Keratinocyte (primary cell): ENCODE measurements at regions not wholly inside any gene's neighbourhood (a gene's known extent, or its start where the extent isn't known, plus 50 kb on each side); places are given as distances from the start of the nearest gene placed in this dataset.

Experiments
- DNase-seq: peaks from one replicate; pipeline ENCODE4 v3.0.0-alpha.2; 2011; ENCODE audit warnings: low read depth, missing footprints, low spot score
- FAIRE-seq: peaks from 2 replicates; lab custom pipeline; 2011; peaks lifted over from hg19 to GRCh38; lab: Jason Lieb, UNC
- H2AFZ ChIP-seq: 2 replicates; pipeline ENCODE4 v1.6.0; 2012; ENCODE audit warnings: low read length, control low read depth, inconsistent platforms; ENCODE audit not compliant: control insufficient read depth
- H3K27ac ChIP-seq: 2 replicates; pipeline ENCODE4 v1.5.1; 2011; ENCODE audit warnings: low read length; ENCODE audit not compliant: control insufficient read depth, insufficient read depth
- H3K27me3 ChIP-seq: 3 replicates; pipeline ENCODE4 v1.6.0; 2011; ENCODE audit warnings: low read length; ENCODE audit not compliant: control insufficient read depth, insufficient read depth; ENCODE audit errors: extremely low read depth
- H3K36me3 ChIP-seq, 2 experiments: 2 replicates in 1 of 2; 3 replicates in 1 of 2; pipeline ENCODE4 v1.5.1; 2011; ENCODE audit warnings: low read length in 2 of 2, mild to moderate bottlenecking in 1 of 2; ENCODE audit not compliant: control insufficient read depth in 2 of 2, insufficient read depth in 2 of 2; ENCODE audit errors: extremely low read depth in 1 of 2
- H3K4me1 ChIP-seq: 3 replicates; pipeline ENCODE4 v1.5.1; 2011; ENCODE audit warnings: low read length; ENCODE audit not compliant: control insufficient read depth, insufficient read depth; ENCODE audit errors: extremely low read depth
- H3K4me2 ChIP-seq: 3 replicates; pipeline ENCODE4 v1.6.0; 2011; ENCODE audit warnings: low read depth, low read length; ENCODE audit not compliant: control insufficient read depth, insufficient read depth; ENCODE audit errors: extremely low read depth
- H3K4me3 ChIP-seq, 3 experiments: fragments of 200-600 bp in 1 of 3; sonication (generic) in 1 of 3; 2 replicates in 2 of 3; 3 replicates in 1 of 3; pipeline ENCODE4 v1.5.1; 2011 to 2016; ENCODE audit warnings: low read length in 3 of 3, mild to moderate bottlenecking in 3 of 3, control low read depth in 2 of 3, inconsistent platforms in 1 of 3, low read depth in 1 of 3, mixed read lengths in 1 of 3, mixed run types in 1 of 3, moderate library complexity in 1 of 3; ENCODE audit not compliant: control insufficient read depth in 2 of 3, insufficient read depth in 2 of 3; ENCODE audit errors: extremely low read depth in 1 of 3
- H3K79me2 ChIP-seq: 2 replicates; pipeline ENCODE4 v1.6.0; 2012; ENCODE audit warnings: low read length; ENCODE audit not compliant: control insufficient read depth, insufficient read depth
- H3K9ac ChIP-seq: 3 replicates; pipeline ENCODE4 v1.6.0; 2011; ENCODE audit warnings: low read length; ENCODE audit not compliant: control insufficient read depth, insufficient read depth; ENCODE audit errors: extremely low read depth
- H3K9me1 ChIP-seq: 3 replicates; pipeline ENCODE4 v1.6.0; 2011; ENCODE audit warnings: low read length; ENCODE audit not compliant: control insufficient read depth, insufficient read depth; ENCODE audit errors: extremely low read depth
- H3K9me3 ChIP-seq: 2 replicates; pipeline ENCODE4 v1.5.1; 2012; ENCODE audit warnings: low read depth, low read length; ENCODE audit not compliant: control insufficient read depth
- H4K20me1 ChIP-seq: 3 replicates; pipeline ENCODE4 v1.6.0; 2011; ENCODE audit warnings: low read length; ENCODE audit not compliant: control insufficient read depth, insufficient read depth; ENCODE audit errors: extremely low read depth
- EZH2 ChIP-seq: IDR thresholded peaks from one replicate; pipeline ENCODE4 v1.6.1; 2012; ENCODE audit warnings: inconsistent platforms, mild to moderate bottlenecking, low read length, moderate library complexity
- dilution Hi-C: fragments of 300-500 bp; cut with MboI; formaldehyde crosslinking; loops from one replicate; pipeline ENCODE4 v1.7.0; 2020; ENCODE audit warnings: low sequenced_read_pairs; ENCODE audit not compliant: extremely low pct_ligation_motif_present
- TF ChIP-seq, protein P1 (sequence below), 3 experiments: IDR thresholded peaks in 1 of 3; conservative IDR thresholded peaks in 1 of 3; optimal IDR thresholded peaks in 1 of 3; 2 replicates in 2 of 3; 3 replicates in 1 of 3; pipeline versions ENCODE3 to v1.5.1; 2011; ENCODE audit warnings: low read length in 3 of 3, mild to moderate bottlenecking in 3 of 3, moderate library complexity in 2 of 3, control low read depth in 1 of 3, inconsistent platforms in 1 of 3; ENCODE audit not compliant: insufficient read depth in 2 of 3; ENCODE audit errors: extremely low read depth in 1 of 3

DNA sequence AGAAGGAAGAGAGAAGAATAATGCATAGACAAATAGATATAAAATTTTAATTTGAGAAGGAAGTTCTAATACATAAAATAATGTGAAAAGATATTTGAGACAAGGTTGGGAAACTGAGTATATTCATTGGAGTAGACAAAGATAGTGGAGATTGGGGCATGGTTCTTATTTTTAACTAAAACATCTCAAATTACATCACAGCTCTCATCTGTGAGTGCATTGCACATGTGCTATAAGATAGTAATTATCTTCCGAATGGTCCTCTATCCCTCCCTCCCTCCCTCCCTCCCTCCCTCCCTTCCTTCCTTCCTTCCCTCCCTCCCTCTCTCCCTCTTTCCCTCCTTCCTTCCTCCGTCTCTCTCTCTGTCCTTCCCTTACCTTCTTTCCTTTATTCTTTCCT, 1104.0 kb upstream of the FLRT2 start:
- H3K9ac ChIP-seq: no peak overlapping the region
- no peak overlapping the region for H2AFZ ChIP-seq
- FAIRE-seq (no peak), DNase-seq (no peak)
- no peaks in the 10 kb centered on the region for H3K9me3 ChIP-seq
- dilution Hi-C loops: no loop called here
- no peak overlapping the region for H3K4me3 ChIP-seq
- no peaks in the 10 kb centered on the region for H3K9me1 ChIP-seq
- no peak overlapping the region for H3K27ac ChIP-seq
- no peaks in the 10 kb centered on the region for H3K4me1 ChIP-seq
- TF ChIP-seq, protein P1, sequence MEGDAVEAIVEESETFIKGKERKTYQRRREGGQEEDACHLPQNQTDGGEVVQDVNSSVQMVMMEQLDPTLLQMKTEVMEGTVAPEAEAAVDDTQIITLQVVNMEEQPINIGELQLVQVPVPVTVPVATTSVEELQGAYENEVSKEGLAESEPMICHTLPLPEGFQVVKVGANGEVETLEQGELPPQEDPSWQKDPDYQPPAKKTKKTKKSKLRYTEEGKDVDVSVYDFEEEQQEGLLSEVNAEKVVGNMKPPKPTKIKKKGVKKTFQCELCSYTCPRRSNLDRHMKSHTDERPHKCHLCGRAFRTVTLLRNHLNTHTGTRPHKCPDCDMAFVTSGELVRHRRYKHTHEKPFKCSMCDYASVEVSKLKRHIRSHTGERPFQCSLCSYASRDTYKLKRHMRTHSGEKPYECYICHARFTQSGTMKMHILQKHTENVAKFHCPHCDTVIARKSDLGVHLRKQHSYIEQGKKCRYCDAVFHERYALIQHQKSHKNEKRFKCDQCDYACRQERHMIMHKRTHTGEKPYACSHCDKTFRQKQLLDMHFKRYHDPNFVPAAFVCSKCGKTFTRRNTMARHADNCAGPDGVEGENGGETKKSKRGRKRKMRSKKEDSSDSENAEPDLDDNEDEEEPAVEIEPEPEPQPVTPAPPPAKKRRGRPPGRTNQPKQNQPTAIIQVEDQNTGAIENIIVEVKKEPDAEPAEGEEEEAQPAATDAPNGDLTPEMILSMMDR (optimal IDR thresholded peaks at IDR 0.05 in 1 of 3, IDR thresholded peaks at IDR 0.05 in 1 of 3, conservative IDR thresholded peaks at IDR 0.05 in 1 of 3; ENCODE audit: extremely low read depth in 1 of 3, insufficient read depth in 2 of 3, low read length in 3 of 3): no peak
- no peak for TF ChIP-seq EZH2
- H3K27me3 ChIP-seq: no peaks in the 10 kb centered on the region
- no peaks in the 10 kb centered on the region for H3K36me3 ChIP-seq
- no peak overlapping the region for H3K4me2 ChIP-seq
- no peaks in the 10 kb centered on the region for H4K20me1 ChIP-seq
- no peaks in the 10 kb centered on the region for H3K79me2 ChIP-seq

DNA sequence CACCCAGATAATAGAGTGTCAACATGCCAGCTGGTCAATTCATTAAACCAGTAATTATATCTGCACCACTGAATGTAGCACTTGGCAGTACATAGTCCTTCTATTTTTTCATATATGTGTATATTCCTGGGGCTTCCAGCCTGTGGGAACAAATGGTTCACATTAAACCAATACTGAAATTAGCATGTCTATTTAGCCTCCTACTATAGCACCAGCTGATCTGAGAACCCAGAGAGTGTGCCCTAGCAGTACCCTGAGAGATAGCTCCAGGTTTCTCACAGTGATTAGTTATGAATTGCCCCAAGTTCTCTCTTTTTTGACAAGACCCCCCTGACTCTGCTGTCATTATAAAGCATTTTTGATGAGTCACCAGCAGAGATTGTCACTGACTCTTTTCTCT, 1097.3 kb upstream of the FLRT2 start:
- Histone ChIP-seq H3K9me1 (no peaks in the 10 kb centered on the region), H3K79me2 (no peaks in the 10 kb centered on the region), H3K4me3 (no peak overlapping the region), H3K36me3 (no peaks in the 10 kb centered on the region), H4K20me1 (no peaks in the 10 kb centered on the region), H2AFZ (no peak overlapping the region), H3K9me3 (no peaks in the 10 kb centered on the region), H3K4me1 (no peaks in the 10 kb centered on the region), H3K27me3 (no peaks in the 10 kb centered on the region), H3K9ac (no peak overlapping the region), H3K27ac (no peak overlapping the region), H3K4me2 (no peak overlapping the region)
- no peak for DNase-seq
- dilution Hi-C loops: no loop called here
- TF ChIP-seq, protein P1 (optimal IDR thresholded peaks at IDR 0.05 in 1 of 3, IDR thresholded peaks at IDR 0.05 in 1 of 3, conservative IDR thresholded peaks at IDR 0.05 in 1 of 3; ENCODE audit: extremely low read depth in 1 of 3, insufficient read depth in 2 of 3, low read length in 3 of 3): no peak
- TF ChIP-seq EZH2: no peak
- FAIRE-seq: no peak
